CD4-positive, alpha-beta T cell treated with Interleukin-4 for 1 hour (primary cell): ENCODE measurements at regions not wholly inside any gene's neighbourhood (a gene's known extent, or its start where the extent isn't known, plus 50 kb on each side); places are given as distances from the start of the nearest gene placed in this dataset.
A peak's percentile ranks its signal among the peaks of the same experiment; 100 is the strongest.

Source experiments
- DNase-seq, 2 donors: peaks; one replicate each; pipeline ENCODE4 v3.0.0-alpha.2; 2020 to 2022

DNA sequence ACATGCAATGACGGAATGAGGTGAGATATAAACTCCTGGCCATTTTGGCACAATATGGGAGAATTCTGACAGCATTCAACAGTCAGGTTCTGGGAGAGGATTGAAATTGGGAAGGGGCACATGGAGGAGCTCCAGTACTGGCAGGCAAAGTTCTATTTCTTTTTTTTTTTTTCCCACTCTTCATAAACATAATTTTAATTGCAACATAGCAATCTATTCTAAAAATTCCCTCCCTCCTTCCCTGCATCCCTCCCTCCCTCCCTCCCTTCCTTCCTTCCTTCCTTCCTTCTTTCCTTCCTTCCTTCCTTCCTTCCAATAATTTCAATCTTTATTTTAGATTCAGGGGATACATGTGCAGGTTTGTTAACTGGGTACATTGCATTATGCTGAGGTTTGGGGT, 93.2 kb downstream of the PTCSC3 start:
- no peak for DNase-seq

DNA sequence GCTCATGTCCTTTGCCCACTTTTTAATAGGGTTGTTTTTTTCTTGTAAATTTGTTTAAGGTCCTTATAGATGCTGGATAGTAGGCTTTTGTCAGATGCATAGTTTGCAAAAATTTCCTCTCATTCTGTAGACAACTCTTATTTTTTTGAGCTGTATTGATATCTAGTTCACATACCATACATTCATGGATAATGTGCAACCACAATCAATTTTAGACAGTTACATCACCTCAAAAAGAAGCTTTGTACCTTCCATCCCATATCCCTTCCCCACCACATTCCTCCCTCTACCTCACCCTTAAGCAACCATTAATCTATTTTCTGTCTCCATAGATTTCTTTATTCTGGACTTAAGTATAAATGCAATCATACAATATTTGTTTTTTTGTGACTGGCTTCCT, 98.4 kb downstream of the PTCSC3 start:
- no peak for DNase-seq

DNA sequence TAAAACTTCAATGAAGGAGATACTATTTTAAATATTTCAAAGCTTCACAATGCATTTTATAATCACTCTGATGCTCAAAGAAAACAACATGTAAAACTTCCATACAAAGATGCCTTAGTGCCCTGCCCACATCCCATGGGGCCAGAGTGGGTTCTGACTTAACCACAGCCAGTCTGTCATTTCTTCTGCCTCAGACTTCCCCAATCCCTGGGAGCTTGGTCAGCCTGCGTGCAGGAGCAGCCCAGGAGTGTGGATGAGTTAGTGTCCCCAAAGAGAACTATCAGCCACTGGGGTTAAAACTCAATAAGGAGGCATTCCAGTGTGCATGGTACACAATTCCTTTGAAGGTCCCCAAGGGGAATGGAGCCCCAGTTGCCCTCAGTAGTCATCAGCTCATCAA, 100.3 kb downstream of the PTCSC3 start:
- DNase-seq: no peak

DNA sequence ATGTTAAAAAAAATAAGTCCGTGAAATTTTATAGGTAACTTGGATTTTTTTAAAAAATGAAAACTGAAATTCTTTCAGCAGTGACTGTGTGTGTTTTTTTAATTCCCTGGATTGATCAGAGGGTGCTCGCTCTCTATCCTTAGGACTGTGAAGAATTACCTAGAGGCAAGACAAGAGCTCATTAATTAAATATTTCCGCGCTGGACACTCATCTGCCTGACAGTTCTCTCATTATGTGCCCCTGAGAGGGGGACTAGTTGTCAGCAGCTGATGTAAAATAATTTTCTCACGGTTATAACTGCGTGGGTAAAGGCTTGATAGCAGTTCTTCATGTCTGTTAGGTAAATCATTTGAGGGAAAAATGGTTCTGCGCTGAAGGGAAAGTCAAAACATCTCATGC, 101.3 kb downstream of the PTCSC3 start:
- no peak for DNase-seq

DNA sequence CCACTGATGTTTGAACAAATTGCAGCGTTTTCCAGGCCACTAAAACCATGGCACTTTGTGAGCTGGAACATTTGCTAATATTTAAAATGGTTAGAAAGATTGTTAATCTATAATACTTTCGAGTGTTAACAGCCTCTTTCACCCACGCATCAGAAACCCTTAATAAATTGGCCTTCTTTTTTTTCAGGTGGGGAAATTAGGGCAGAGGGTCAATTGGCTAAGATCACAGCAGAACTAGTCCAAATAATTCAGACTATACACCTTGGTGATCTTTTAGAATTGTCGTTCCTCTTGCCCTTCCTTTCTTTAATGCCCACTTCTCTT, 105.8 kb downstream of the PTCSC3 start:
- no peak for DNase-seq

DNA sequence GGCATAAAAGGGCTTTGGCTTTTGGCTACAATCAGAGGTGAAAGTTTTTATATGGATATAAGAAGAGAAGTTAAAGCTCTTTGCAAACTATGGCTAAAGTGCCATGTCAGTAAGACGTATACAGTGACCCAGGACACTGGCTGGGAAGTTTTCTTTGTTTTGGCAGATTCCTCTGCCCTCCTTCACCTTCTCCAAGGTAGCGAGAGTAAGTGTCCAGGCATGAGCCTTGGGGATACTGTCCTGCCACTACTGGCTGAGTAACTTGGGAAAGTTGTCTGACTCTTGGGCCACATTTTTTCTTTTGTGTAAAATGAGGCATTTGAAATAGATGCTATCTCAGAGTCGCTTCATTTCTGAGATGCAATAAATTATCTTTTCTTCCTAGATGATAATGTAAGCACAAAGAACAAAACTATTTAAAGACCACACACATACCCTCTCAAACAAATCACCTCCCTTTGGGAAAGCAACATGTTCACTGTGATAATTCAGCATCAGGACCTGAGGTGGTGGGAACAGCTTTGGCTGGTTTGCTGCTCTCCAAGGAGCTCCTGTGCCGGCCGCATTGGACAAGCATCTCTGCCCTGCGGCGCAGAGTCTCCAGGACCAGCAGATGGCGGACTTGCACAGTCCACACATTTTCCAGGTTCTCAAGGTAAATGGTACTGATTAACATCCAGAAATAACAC, 106.3 kb downstream of the PTCSC3 start:
- DNase-seq: no peak

DNA sequence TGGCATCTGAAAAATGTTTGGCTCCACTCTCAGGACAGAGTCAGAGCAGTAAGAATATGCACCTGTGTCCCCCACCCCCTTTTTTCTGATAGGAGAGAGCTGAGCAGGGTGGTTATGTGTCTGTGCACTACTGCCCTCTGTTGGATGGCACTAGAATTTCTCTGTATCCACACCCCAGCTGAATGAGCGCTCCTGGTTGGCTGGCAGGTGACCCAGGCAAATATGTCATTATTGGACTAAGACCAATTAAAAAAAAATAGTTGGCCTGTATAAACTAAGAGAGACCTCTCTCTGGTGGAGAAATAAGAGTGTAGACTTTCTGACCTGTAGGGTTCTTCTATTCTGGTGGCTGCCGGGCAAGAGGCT, 107.0 kb downstream of the PTCSC3 start:
- peak in 1 of 2 donors; percentile 10 for DNase-seq

DNA sequence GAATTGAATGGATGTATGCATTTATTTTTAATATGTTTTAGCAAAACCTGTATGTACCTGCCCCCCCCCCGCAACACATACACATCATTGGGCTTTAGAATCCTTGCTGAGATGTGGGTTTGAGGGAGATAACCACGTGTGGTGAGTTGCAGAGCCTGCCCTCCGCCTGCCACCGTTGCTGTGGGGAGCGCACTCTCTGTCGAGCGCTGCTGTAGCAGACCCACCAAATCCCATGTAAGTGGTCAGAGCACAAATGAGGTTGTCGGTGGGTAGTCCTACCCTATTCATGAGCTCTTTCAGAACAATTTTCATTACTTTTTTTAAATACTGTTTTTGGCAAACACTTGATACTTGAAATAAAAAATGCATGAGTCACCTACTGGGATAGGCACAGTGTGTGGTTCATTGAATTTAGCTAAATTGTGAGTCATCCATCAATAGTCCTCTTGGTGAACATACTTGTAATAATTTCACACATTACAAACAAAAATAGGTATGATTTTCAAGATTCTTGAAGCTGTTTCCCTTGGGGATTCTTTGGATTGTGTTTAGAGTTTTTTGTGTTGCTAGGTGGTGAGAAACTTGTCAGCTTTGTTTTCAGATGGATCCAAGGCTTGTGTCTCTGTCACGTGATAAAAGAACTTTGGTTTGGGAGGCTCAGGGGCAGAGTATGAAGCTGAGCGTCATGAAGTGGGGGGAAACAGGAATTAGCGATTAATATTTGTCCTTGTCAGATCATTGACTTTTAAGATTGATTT, 107.6 kb downstream of the PTCSC3 start:
- DNase-seq: no peak

DNA sequence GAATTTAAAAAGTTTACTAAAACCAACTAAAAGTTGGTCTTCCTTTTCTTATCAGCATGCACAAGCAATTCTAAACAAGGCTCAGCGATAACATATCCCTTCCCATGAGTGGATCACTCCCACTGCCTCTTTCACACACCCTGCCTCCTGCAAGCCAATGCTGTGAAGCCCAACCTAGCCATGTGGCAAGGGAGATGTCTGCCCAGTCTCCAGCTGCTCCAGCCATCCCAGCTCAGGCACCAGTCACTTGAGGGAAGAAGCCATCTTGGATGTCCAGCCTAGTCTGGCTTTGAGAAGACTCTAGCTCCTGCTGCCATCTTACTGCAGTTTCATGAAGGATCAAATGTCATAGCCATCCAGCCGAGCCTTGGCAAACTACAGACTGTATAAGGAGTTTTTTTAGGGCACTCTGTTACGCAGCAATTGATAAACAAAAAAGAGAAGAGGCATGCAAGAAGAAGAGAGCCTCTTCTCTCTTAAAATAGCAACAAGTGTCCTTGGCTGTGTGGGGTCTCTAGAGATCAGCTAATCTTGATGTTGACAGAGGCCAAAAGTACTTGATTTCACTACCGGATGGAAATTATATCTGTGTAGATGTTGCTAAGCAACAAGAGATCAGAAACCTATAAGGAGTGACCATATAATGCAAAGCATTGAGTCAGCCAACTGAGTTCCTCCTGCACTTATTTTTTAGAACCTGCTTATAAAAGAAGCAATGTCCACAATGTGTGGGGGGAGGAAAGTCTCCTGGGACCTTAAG, 108.9 kb downstream of the PTCSC3 start:
- DNase-seq: no peak

DNA sequence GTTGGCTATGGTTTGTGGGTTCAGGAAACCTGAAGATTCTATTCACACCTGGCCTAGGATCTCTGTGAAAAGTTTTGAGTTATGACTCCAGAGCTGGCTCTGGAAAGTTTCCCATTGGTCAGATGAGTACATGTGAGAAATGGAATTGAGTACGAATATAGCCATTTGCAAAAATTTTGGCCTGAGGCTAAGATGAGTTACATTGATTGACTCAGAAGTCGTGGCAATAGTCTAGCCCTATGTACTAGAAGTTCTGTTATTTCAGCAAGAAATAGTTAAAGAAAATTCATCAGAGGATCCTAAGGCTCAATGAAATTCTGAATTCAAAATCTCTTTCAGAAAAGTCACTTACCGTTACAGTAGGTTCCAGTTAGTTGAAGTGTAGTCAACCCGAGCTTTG, 109.9 kb downstream of the PTCSC3 start:
- DNase-seq: no peak

DNA sequence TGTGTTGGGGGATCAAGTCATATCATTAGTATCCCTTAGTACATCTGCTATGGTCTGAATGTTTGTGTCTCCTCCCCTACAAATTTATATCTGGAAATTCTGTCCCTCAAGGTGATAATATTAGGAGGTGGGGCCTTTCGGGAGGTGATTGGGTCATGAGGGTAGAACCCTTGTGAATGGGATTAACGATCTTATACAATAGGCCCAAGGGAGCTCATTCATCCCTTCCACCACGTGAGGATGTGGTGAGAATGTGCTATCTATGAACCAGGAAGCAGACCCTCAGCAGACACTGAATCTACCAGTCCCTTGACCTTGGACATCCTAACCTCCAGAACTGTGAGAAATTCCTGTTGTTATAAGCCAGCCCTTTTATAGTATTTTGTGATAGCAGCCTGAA, 110.7 kb downstream of the PTCSC3 start:
- DNase-seq: no peak

DNA sequence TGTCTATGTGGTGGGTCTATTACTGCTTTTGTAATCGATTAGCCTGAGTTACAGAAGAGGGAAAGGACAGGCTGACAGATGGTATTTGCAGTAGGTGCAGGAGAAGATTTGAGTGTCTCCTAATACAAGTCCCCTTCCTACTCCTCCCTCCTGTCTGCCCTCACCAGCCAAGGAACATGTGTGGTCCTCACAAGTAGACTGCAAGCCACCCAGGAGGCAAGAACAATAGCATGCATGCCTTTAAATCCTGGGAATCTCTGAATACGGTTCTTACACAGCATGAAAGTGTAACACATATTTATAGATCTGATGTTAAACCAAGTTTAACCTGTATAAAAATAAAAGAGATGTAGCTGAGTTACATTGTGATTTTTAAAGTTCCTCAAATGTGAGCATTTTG, 117.0 kb downstream of the PTCSC3 start:
- DNase-seq: no peak

DNA sequence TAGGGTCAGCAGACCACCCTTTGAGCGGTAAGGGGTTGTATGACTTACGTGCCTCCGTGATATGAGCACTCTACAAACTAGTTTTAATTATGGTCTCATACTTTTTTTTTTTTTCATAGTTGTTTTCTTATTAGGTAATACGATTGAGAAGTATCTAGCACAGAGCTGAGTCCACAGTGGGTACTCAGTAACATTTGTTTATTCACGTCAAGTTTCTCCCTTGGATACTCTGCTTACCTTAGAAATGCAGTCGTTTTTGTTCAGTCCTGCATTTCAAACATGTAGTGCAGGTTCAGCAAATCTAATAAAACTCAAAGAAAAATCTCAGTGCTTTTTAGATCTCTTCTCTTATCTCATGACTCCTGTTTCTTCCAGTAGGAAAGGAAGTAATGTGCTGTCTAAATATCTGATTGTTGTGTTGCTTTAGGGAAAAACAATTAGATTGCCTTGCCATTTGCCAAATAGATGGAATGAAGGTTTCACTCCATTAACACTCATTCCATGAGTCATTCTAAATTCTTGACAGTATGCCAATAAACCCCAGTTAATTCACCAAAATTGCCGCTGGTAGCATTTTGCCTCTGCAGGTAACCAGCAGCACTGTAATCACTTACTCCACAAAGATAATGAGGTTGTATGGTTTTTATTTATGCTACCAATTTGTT, 118.9 kb downstream of the PTCSC3 start:
- no peak for DNase-seq

DNA sequence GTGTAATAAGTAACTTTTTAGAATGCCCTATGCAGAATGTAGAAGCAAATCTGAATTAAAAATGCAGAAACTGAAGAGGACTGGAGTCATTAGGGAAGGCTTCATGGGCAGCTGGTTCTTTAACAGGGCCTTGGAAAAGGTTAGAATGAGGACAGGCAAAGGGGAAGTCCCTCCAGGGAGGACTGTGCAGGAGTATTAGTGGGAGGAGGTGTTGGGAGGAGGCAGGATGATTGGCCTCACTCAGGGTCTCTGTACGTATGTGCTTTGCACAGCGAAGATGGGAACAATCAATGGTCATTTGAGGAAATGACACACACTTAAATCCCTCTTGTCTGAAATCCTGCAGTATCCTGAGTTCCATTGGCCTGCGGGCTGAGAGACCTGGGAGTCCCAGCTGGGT, 119.7 kb downstream of the PTCSC3 start:
- DNase-seq: no peak

DNA sequence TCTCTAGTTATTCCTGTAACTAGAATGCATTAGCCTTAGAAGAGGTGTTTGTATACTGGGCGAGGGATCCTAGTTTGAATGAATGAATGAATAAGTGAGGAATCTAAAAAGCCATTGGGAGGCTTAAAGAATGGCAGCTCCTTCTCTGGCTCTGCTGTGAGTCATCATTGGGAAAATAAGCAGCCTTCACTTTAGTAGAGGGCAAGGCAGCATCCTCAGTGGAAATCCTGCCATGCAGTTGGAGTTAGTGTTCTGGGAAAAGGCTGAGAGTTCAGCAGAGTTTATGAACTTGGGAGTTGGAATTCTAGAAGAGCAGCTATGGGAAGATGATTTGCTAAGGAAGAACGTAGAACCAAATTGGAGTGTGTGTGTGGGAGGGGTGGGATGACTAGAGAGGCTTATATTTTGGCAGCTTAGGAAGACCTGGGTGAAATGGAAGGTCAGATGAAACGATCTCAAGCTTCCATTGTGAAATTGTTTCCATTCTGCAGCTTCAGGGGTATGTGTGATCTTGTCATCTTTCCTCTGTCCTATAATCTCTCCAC, 120.8 kb downstream of the PTCSC3 start:
- DNase-seq: no peak

DNA sequence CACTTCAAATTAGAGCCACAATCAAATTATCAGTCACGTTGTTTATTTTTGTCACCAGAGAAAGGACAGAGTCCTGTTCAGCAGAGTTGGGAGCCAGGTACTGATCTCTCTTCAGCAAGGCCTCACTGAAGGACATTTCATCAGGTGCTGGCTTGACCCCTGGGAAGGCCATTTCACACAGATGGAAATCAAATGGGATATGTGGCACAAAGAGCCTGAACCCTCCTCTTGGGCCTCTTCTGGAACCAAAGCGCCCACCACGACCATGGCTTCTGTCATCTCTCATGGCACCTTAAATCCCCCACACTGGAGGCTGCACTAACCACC, 121.5 kb downstream of the PTCSC3 start:
- DNase-seq: no peak

DNA sequence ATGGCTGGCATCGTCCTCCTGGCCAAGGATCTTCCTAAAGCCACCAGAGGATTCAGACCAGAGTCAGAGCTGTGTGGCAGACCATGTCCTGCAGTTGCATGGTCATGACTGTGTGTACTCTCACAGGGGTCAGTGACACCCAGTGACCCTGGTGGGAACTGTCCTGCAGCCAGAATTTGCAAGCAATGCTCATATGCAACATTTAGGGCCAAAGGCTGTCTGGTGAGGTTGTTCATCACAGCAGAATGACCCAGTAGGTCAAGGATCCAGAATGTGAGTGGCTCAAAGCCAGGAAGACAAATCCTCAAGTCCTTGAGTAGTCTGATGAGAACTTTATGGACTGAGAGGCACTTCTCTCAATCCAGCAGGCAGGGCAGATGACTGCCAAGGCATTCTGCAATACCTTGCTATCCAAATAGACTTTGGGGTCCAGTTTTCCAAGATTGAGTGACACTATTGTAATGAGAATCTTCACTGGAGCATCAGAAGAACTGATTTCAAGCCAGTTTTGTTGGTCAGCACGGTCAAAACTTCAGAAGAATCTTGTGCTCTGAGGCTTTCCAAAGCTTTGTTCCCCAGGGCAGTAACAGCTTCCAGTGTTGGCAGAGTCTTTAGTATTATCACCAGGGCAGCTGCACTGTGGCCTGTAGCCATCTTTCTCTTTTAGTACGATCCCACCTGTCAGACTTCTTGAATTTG, 122.0 kb downstream of the PTCSC3 start:
- no peak for DNase-seq

DNA sequence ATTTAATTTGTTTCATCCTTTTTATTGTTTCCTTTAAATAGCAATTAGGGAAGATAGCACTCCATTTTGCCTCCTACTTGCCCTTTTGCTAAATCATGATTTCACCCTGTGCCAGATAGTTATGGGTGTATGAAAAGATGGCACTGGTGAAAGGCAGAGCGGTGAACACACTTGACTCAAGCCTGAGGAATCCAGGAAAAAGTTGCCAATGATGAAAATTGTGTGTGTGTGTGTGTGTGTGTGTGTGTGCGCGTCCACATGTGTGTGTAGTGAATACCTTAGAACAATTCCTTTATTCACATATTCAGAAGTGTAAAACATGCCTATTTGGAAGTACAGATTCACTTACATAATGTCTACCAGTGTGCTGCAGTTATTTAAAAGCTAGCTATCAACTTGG, 123.8 kb downstream of the PTCSC3 start:
- no peak for DNase-seq

DNA sequence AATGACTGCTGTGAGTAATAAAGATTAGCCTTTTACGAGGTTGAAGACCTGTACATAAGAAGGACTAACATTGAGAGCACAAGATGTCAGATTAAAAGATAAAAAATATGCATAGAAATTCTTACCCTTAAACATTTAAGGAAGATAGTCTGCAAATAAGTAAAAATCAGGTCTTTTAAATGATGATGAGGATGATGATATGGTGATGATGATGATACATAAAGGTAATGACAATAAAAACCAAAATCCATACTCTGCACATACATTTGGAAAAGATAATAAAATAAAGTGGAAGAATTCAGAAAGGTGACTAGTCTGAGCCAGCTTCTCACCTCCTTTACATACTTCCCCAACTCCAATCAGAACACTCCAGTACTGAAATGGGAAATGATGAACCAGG, 124.5 kb downstream of the PTCSC3 start:
- no peak for DNase-seq

DNA sequence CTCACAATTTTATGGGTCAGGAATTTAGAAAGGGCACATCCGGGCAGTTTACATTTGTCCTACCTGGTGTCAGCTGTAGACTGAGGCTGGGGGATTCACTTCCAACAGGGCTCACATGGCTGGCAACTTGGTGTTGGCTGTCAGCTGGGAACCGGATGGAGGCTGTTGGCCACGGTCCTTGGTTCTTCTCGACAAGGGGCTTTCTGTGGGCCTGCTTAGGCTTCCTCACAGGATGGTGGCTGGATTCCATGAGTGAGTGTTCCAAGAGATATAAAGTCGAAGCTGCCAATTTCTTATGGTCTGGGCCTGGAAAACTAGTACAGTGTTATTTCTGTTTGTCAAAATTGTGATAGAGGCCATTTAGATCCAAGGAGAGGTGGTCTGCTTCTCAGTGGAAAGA, 127.9 kb downstream of the PTCSC3 start:
- no peak for DNase-seq

DNA sequence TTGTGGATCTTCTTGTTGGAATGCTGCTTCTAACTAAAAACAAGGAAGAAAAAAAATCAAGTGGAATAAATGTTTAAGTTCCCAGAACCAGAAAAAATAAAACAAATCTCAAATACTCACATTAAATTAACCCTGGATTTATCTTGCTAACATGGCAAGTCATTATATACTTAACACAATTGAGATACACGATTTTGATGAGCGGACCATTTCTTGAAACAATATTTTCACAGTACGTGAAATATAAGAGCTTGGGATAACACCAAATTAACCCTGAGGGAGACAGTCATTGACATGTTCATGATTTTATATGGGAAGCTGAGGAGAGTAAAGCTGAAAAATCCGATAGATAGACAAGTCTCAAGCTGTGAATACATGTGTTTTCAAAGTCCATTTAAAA, 128.6 kb downstream of the PTCSC3 start:
- DNase-seq: no peak

DNA sequence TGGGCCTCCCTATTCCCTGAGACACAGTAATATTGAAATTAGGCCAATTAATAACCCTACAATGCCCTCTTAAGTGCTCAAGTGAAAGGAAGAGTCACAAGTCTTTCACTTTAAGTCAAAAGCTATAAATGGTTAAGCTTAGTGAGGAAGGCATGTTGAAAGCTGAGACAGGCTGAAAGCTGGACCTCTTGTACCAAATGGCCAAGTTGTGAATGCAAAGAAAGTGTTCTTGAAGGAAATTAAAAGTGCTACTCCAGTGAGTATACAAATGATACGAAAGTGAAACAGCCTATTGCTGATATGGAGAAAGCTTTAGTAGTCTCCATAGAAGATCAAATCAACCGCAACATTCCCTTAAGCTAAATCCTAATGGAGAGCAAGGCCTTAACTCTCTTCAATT, 140.8 kb downstream of the PTCSC3 start:
- DNase-seq: no peak

DNA sequence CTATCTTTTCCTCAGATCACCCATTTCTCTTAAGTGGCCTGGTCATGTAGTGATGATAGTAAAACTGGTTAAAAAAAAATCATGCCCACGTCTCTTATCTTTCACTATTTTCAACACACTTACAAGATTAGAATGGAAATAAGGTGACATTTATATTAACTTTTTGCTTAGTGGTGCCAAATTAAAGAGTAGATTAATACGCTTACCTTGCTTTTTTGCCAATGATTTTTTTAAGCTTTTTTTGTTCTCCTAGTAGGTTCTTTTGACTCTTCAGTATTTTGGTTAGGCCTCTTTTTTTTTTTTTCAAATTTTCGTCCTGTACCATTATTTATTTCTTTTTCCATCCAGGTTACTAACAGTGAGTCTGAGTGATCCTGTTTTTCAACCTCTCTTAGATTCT, 147.9 kb downstream of the PTCSC3 start:
- DNase-seq: no peak
